Renal pelvis (tissue), 1 donor: ENCODE measurements at regions not wholly inside any gene's neighbourhood (a gene's known extent, or its start where the extent isn't known, plus 50 kb on each side); places are given as distances from the start of the nearest gene placed in this dataset.

Source experiments
- DNase-seq: peaks from one replicate; pipeline ENCODE4 v3.0.0-alpha.2; 2013

- no peak for DNase-seq
Measured at GRCh38 chr20:6831461-6831860, 64.0 kb downstream of the BMP2 start.

- DNase-seq, result no peak
Measured at GRCh38 chr20:6832811-6833210, 65.3 kb downstream of the BMP2 start.

- no peak for DNase-seq
Measured at GRCh38 chr20:6835609-6836008, 68.1 kb downstream of the BMP2 start.

GRCh38 chr20:6836821-6837374 lies 69.4 kb downstream of the BMP2 start:
- no peak for DNase-seq

GRCh38 chr20:6837730-6838129 lies 70.2 kb downstream of the BMP2 start:
- DNase-seq, result no peak

GRCh38 chr20:6838181-6838826 lies 70.8 kb downstream of the BMP2 start:
- DNase-seq, result peak; percentile 53

- DNase-seq, result no peak
Measured at GRCh38 chr20:6841128-6841527, 73.6 kb downstream of the BMP2 start.

GRCh38 chr20:6845141-6845540 lies 77.7 kb downstream of the BMP2 start:
- no peak for DNase-seq

GRCh38 chr20:6848041-6848440 lies 80.6 kb downstream of the BMP2 start:
- no peak for DNase-seq

GRCh38 chr20:6848992-6849391 lies 81.5 kb downstream of the BMP2 start:
- no peak for DNase-seq

GRCh38 chr20:6851136-6851535 lies 83.7 kb downstream of the BMP2 start:
- DNase-seq, result no peak

GRCh38 chr20:6852478-6852877 lies 85.0 kb downstream of the BMP2 start:
- DNase-seq, result no peak

- DNase-seq, result no peak
Measured at GRCh38 chr20:6855104-6855503, 87.6 kb downstream of the BMP2 start.

GRCh38 chr20:6855796-6856195 lies 88.3 kb downstream of the BMP2 start:
- no peak for DNase-seq

GRCh38 chr20:6857927-6858326 lies 90.4 kb downstream of the BMP2 start:
- no peak for DNase-seq

GRCh38 chr20:6863355-6863754 lies 95.9 kb downstream of the BMP2 start:
- DNase-seq, result no peak

GRCh38 chr20:6863798-6864201 lies 96.3 kb downstream of the BMP2 start:
- DNase-seq, result no peak

- DNase-seq, result no peak
Measured at GRCh38 chr20:6864740-6865139, 97.3 kb downstream of the BMP2 start.

- no peak for DNase-seq
Measured at GRCh38 chr20:6866741-6867140, 99.3 kb downstream of the BMP2 start.

GRCh38 chr20:6868861-6869260 lies 101.4 kb downstream of the BMP2 start:
- no peak for DNase-seq

GRCh38 chr20:6870559-6870958 lies 103.1 kb downstream of the BMP2 start:
- DNase-seq, result no peak

- DNase-seq, result no peak
Measured at GRCh38 chr20:6877633-6878032, 110.1 kb downstream of the BMP2 start.

GRCh38 chr20:6882561-6883291 lies 115.2 kb downstream of the BMP2 start:
- peak; percentile 49 for DNase-seq

- DNase-seq, result no peak
Measured at GRCh38 chr20:6884114-6884513, 116.6 kb downstream of the BMP2 start.
